HG03196 (cell line): ENCODE measurements at regions not wholly inside any gene's neighbourhood (a gene's known extent, or its start where the extent isn't known, plus 50 kb on each side); places are given as distances from the start of the nearest gene placed in this dataset.
A peak's percentile ranks its signal among the peaks of the same experiment; 100 is the strongest.

Source experiments
- ATAC-seq: cut with Tn5 transposase; IDR thresholded peaks from one replicate; pipeline ENCODE4 v1.9.1; 2021; ENCODE audit not compliant: unreplicated experiment

DNA sequence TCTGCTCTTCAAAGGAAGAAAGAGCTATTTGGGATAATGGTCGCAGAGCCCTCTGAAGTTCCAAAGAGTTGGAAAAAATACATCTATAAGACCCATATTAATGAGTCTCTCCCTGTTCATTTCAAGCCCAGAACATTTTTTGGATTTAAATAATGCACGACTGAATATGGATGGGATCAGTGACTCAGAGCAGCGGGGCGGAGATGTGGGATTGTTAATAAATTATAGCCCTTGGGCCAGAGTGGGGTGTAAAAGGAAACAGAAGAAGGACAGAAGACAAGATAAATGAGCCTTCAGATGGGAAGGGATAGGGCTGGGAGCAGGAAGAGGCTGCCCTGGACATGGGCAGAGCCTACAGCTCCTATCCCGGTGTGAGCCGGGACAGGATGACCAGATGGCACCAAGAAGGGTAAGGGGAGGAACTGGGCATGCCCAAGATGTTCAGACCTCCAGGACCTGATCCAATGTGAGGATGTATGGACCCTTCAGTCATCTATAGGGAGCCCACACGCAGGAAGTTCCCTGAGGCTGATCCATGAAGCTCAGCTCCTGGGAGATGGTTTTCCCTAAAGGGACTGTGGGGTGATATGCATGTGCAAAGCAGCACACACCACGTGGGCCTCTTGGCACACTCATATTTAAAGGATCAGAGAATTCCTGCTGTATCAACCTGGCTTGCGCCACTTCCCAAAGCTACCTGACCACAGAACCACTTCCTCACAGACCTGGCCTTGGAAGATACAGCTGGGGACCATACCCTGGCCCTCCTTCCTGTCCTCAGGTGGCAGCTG, 96.1 kb upstream of the PLXNA4 start:
- ATAC-seq, result no peak

DNA sequence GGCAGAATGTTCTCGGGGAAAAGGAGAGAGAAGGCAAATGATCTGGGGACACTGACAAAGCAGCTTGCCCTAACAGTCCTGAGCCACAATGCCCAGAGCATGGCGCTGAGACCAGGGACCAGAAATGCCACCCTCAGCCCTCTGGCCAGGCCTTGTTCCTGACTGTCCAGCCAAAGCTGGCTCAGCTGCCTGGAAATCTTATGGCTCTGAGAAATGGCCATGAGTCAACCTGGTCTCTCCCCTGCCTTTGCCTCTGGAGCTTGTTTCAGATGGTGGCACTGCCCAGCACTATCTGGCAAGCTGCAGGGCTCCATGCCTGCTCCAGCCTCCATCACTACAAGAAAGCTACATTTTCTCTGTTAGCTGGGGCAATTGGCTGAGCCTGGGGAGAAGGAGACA, 90.5 kb upstream of the PLXNA4 start:
- ATAC-seq, result no peak

DNA sequence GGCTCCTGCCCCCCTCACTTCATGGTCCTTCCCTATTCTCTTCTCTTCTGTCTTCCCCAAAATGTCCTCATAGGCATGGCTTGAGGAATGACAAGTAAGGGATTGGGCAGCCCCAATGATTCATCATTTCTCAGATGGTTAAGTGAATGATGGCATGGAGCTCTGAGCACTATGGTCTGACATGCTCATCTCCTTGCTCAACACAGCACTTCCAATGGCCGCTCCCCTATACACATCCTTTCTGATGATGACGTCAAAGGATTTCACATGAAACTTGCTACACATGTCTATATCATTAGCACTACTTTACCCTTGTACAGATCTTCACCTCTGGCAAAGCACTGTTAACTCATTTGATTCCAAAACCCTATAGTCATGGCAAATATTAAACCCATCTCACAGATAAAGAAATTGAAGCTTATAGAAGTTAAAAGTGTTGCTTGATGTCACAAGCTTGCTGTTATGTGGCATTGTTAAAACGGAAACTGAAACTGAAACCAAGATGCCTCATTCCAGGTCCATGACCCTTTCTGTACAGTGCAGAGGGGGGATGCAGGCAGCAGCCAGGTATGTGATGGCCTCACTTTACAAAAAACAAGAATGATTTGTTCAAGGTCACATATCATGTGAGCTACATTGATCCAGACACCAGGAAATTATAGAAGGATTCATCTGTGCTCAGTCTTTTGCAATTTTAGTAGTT, 90.0 kb upstream of the PLXNA4 start:
- no peak for ATAC-seq

DNA sequence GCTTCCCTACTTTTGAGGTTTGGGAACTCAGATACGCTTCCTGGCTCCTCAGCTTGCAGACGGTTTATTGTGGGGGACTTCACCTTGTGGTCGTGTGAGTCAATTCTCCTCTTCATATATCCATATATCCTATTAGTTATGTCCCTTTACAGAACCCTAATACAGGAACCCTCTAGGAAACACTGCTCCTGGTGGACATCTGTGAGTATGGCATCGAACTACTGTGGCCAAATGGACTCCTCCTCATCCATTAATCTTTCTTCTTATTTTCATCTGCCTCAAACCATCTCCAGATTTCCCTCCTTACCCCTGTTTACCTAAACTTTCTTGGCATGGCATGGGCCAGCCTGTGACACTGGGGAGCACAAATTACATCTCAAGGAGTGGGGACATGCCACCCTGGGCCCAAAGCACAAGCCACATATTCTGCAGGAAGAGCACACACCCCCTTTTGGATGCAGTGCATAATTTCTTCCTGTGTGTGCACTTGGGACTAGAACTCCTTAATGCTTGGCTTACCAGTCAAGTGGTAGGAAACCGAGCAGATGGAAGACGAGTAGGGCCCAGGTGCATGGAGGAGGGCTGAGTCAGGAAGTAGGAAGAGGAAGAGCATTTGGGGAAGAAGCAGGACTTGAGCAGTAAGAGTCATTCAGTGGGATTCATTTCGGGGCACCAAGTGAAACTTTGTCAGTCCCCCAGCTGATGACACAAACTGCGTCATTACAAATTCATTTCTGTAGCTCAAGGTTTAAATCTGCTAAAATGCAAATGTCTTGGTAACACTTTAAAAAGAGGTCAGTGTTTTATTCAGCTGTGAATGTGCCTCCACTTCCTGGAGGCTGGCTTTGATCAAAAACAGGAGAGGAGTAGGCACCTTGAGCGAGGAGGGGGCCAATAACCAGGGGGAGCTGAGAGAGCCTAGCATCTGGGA, 80.8 kb upstream of the PLXNA4 start:
- ATAC-seq, result no peak

DNA sequence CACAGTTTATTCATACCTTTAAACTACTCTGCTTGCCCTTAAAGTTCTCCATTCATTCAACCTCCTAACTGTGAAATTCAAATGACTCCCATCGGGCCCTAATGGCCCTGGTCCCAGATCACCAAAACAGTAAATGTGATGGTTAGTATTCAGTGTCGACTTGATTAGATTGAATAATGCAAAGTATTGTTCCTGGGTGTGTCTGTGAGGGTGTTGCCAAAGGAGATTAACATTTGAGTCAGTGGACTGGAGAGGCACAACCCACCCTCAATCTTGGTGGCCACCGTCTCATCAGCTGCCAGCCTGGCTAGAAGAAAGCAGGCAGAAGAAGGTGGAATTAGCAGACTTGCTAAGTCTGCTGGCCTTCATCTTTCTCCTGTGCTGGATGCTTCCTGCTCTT, 80.1 kb upstream of the PLXNA4 start:
- no peak for ATAC-seq

DNA sequence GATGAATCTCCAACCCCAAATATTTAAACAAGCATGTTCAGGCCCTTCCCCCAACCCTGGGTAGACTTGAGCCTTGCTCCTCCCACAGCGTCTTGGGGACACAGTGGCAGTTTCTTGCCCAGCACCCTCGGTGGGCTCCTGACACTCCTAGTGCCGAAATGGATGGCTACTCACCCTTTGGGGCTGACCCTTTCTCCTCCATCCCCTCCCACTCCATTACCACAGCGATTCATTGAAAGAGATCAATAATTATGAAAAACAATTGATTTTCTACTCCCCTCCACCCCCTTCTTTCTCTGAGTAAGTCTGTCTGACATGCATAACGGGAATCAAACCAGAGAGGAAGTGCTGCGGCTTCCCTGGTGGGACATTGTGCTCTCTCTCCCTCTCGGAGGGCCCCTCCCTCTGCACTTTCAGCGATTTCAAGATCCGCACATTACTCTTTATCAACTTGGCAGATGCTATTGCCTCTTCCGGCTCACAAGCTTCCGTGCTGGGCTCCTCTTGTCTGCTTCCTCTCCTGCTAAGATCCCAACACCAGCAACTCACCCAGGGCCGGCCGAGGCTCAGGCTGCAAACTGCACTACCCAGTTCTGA, 79.0 kb upstream of the PLXNA4 start:
- ATAC-seq, result peak; percentile 40

DNA sequence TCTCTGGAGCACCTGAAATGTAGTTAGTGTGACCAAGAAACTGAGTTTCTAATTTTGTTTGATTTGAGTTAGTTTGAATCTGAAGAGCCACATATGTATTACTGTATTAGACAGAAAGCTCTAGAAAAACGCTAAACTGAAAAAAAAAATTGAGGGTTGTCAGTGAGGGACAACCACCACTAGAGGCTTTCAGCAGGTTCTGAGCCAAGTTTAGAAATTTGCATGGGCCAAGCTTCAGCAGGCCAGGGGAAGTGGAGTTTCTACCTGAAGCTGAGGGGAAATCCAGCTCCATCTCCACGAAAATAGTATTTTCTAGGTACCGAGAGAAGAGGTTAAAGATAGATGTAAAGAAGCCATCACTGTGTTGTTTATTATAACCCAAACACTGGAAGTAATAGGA, 77.9 kb upstream of the PLXNA4 start:
- peak; percentile 82 for ATAC-seq

DNA sequence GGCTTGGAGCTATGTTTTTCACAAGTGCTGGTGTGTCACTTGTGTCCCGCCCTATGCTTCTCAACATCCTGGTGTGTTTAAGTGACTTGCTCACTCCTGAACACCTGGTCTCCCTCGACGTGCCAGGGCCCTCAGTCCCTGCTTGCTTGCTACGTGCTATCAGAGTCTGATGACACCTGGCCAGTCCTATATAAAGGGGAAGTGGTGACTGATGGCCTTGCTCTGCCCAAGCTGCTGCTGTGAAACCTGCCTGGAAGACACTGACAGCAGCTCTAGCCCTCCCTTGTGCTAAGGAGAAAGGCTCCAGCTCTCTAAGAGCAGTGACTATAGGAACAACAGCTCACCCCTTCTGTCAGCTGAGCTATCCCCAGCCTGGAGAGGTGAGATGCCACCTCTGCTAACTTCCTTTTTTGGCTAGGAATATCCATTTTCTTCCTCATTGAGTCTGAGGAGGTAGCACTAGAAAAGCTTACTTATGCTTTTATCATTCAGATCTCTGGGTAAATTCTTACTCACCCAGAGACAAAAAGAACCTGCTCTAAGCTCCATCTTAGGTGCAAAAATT, 77.2 kb upstream of the PLXNA4 start:
- ATAC-seq, result no peak

DNA sequence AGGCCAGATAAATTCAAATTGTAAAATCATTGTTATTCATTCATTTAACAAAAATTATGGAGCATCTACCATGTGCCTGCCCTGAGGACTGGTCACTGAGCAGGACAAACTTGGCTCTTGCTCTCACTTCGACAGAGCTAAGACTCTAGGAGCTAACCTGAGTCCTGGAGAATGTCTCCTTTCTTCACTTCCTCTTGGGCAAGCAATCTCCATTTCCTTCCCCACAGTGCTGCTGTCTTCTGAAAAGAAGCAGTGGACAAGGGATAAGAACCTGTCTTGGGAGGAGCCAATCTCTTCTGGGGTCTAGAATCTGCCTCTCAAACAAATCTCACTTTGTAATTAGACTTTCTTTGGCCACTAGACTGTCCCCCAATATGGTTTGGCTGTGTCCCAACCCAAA, 76.2 kb upstream of the PLXNA4 start:
- no peak for ATAC-seq

DNA sequence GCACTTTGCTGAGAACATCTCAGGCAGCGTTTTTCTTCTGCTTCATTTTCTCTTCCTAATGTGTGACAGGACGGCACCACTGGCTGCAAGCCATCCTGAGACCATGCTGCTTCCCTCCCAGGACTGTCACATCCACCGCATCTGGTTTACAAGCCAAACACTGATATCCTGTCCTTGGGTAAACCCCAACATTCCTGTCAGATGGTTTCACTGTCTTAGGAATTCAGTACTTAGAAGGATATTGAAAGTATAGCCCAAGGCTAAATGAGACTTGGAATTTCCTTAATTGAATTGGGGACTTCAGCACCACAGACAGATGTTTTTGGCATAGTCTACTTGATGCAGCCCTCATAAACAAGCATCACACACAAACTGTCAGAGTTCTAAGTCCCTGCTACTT, 74.2 kb upstream of the PLXNA4 start:
- no peak for ATAC-seq

DNA sequence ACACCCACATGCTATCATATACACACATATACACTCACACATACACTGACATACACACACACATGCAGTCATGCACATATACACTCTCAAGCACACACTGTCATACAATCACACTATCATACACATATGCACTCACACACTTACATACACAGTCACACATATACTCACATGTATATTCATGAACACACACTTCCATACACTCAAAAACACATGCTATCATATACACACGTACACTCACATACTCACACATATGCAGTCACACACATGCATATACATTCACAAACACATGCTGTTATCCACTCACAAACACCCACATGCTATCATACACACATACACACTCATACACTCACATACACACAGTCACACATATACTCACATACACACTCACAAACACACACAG, 71.0 kb upstream of the PLXNA4 start:
- ATAC-seq, result no peak

DNA sequence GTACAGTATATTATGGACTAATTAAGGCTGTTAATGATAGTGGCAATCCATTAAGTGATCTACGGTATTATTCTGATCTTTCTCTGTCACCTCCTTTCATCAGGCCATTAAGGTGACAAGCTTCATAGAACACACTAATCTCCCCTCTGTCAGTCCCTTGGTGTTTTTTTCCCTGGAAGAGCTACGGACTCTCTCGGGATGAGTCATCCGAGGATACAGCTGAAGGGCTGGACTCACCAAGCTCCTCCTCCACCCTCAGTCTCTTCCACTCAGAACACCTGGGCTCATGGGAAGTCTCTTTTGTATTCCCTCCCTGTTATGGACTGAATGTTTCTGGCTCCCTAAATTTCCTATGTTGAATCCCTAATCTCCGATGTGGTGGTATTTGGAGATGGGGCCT, 69.8 kb upstream of the PLXNA4 start:
- no peak for ATAC-seq

DNA sequence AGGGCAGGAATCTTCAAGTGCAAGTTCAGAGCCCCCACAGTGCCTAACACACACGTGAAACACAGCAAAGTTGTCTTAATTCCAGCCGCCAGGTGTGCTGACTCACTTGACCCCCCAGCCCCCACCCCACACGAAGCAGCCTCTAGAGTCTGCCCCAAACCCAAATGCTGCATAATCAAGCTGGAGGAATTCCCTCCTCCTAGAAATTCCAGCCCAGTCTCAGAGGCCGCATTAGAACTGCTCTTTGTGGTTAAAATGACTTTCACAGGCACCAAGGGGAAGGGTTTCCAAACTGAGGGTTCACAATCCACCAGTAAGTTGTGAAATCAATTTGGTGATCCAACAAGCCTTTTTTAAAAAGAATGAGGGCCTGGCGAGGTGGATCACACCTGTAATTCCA, 67.0 kb upstream of the PLXNA4 start:
- no peak for ATAC-seq

DNA sequence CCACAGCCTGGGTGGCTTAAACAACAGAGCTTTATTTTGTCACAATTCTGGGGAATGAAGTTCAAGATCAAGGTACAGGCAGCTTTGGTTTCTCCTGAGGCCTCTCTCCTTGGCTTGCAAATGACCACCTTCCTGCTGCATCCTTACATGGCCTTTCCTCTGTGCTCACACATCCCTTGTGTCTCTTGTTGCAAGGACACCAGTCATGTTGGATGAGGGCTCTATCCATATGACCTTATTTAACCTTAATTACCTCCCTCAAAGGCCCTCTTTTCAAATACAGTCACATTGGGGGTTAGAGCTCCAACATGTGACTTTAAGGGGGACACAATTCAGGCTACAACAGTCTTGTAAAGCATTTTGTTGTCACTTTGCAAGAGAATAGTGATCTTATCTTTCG, 65.0 kb upstream of the PLXNA4 start:
- ATAC-seq, result no peak

DNA sequence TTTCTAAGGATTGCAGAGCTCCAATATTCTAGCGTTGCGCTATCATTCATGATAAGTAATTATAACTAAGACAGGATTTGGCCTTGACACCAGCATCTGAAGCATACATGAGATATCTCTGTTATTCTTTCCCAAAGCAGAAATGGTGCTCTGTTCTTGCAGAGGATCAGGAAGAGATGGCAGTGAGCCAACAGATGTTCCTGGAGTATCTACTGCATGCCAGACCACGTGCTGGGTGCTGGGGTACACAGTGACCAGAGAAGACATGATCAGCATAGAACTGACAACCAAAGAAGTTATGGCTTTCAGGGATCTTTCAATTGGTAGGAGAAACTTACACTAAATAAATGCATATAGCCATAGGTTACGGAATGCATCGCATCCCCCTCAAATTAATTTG, 63.7 kb upstream of the PLXNA4 start:
- no peak for ATAC-seq

DNA sequence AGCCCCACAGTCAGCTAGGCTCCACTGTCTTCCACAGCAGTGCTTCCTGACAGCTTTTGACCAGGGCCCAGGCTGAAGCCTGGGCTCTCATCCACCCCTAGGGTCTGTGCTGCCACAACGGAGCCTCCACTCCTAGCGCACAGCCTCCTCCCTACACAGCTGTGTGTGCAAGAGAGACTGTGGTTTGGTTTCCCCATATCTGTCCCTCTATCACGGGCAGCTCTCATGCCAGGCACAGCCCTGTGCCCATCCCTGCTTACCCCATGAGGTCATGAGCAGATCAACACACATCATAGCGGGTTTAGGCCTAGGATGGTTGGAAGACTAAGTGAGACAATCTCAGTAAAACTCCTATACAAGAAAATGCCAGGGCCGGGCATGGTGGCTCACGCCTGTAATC, 61.7 kb upstream of the PLXNA4 start:
- ATAC-seq, result no peak

DNA sequence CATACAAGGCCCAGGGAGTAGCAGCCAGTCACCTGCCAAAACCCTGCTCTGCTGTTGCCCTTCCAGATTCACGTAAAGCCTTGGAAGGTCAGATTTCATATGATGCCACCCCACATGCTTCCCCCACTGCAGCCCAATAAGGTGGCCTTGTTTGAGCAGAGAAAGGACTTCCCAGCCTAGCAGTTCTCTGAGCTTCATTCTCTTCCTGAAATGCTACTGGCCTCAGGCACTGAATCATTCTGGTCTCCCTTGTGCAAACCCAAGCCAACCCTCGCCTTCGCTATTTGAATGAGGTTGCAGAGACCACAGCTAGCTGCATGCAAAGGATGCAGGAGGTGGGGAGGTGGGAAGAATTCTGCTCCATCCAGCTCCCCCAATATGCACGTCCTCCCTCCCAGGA, 60.3 kb upstream of the PLXNA4 start:
- ATAC-seq, result no peak

DNA sequence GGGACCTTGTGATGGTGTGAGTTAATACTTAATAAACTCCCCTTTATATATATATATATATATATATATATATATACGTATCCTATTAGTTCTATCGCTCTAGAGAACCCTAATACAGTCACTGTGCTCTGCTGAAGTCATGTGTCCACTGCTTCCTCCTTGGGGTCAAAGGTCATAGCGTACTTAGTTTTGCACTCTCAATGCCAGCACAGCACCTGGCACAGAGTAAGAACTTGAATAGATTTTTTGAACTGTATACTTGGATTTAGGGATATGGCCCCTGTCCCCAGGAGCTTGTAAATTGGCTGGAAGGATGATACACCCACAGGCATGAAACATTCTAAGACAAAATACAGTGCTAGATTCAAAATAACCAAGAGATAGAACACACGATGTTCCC, 58.9 kb upstream of the PLXNA4 start:
- no peak for ATAC-seq

DNA sequence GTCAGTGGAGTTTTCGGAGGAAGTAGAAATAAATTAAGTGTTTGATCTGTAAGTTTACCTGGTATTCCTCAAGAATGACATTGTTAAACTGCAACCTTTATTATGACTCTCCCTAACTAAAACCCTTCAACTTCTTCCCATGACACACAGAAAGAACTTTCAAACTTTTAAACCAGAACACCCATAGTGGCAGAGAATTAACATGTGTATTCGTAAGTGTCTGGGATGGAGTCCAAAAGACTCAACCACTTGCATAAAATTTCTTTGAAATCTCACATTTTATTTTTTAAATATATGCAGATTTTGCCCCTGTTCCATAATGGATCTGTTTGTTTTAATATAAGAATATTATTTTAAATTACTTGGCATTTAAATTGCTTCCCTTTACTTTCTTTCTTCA, 54.6 kb upstream of the PLXNA4 start:
- ATAC-seq, result no peak
